HCT116 (cell line): ENCODE measurements at regions not wholly inside any gene's neighbourhood (a gene's known extent, or its start where the extent isn't known, plus 50 kb on each side); places are given as distances from the start of the nearest gene placed in this dataset.

Experiments used
- ATAC-seq: fragments of 200-7000 bp; cut with Tn5 transposase; 2 replicates; pipeline ENCODE4 v1.9.1; 2020; ENCODE audit warnings: mild to moderate bottlenecking, moderate library complexity
- BruUV-seq: library from RNA; stranded (reverse); fragments of 400-500 nt; replicated peaks from 2 replicates; lab custom pipeline; 2021; lab: Mats Ljungman, UMichigan
- CTCF ChIA-PET: fragments of 300-600 bp; sonication (Branson Sonifier 250); formaldehyde crosslinking; loops from one replicate; lab custom pipeline; 2021; ENCODE audit warnings: antibody characterized with exemption; lab: Charles Lee
- POLR2A ChIA-PET: fragments of 300-600, 350-600 bp; sonication (Branson Sonifier 250); formaldehyde crosslinking; loops from one replicate; lab custom pipeline; 2021; ENCODE audit warnings: antibody characterized with exemption; lab: Charles Lee
- RAD21 ChIA-PET, 2 experiments: fragments of 300-600 bp; sonication (Branson Sonifier 250); formaldehyde crosslinking; loops; one replicate each; lab custom pipeline; 2023; ENCODE audit warnings: low total read pairs in 2 of 2; ENCODE audit not compliant: uncharacterized antibody in 2 of 2, unreplicated experiment in 2 of 2, low non-redundant PET in 1 of 2; lab: Charles Lee
- DNase-seq: peaks from one replicate; pipeline ENCODE4 v3.0.0-alpha.2; 2010; ENCODE audit warnings: low read depth, low spot score
- H2AFZ ChIP-seq: fragments of 200-600 bp; shearing (Covaris generic), sonication (generic); 2 replicates; pipeline ENCODE4 v1.6.1; 2017; ENCODE audit warnings: low read depth, mixed run types, mixed read lengths, antibody characterized with exemption, low read length; ENCODE audit not compliant: poor library complexity, severe bottlenecking
- H3K27ac ChIP-seq: 2 replicates; pipeline ENCODE4 v1.5.1; 2012; ENCODE audit warnings: low read depth, low read length
- H3K27me3 ChIP-seq: fragments of 200-600 bp; sonication (generic); 2 replicates; pipeline ENCODE4 v1.6.1; 2016; ENCODE audit warnings: mixed run types, low read length, mixed read lengths; ENCODE audit not compliant: insufficient read depth
- H3K36me3 ChIP-seq, 2 experiments: fragments of 200-500 bp in 1 of 2; fragments of 200-600 bp in 1 of 2; sonication (Bioruptor generic) in 1 of 2; sonication (generic) in 1 of 2; 2 replicates each; pipeline versions ENCODE4 v1.5.1 to v1.6.1; 2014 to 2016; ENCODE audit warnings: low read length in 2 of 2, inconsistent platforms in 1 of 2, mixed read lengths in 1 of 2, mixed run types in 1 of 2; ENCODE audit not compliant: insufficient read depth in 2 of 2, control insufficient read depth in 1 of 2
- H3K4me1 ChIP-seq, 2 experiments: fragments of 200-600 bp in 1 of 2; sonication (generic) in 1 of 2; 2 replicates each; pipeline versions ENCODE4 v1.5.1 to v1.6.1; 2012 to 2017; ENCODE audit warnings: low read length in 2 of 2, inconsistent platforms in 1 of 2, mild to moderate bottlenecking in 1 of 2, mixed read lengths in 1 of 2, mixed run types in 1 of 2, moderate library complexity in 1 of 2; ENCODE audit not compliant: insufficient read depth in 2 of 2, control insufficient read depth in 1 of 2
- H3K4me2 ChIP-seq: fragments of 200-600 bp; sonication (generic); 2 replicates; pipeline ENCODE4 v1.6.1; 2017; ENCODE audit warnings: mixed run types, low read length, mixed read lengths
- H3K4me3 ChIP-seq, 2 experiments: fragments of 200-600 bp in 1 of 2; sonication (generic) in 1 of 2; replicated peaks in 1 of 2; 2 replicates each; pipeline ENCODE4 v1.5.1; 2011 to 2016; ENCODE audit warnings: low read length in 2 of 2, control low read depth in 1 of 2, low read depth in 1 of 2, mild to moderate bottlenecking in 1 of 2, mixed read lengths in 1 of 2, mixed run types in 1 of 2
- H3K79me2 ChIP-seq: fragments of 200-600 bp; sonication (generic); 2 replicates; pipeline ENCODE4 v1.6.1; 2017; ENCODE audit warnings: mild to moderate bottlenecking, mixed run types, low read length, moderate library complexity, mixed read lengths; ENCODE audit not compliant: insufficient read depth
- H3K9ac ChIP-seq: fragments of 200-600 bp; sonication (generic); 2 replicates; pipeline ENCODE4 v1.6.1; 2016; ENCODE audit warnings: low read length, mixed read lengths
- H3K9me2 ChIP-seq: fragments of 200-600 bp; sonication (generic), shearing (Covaris generic); 2 replicates; pipeline ENCODE4 v1.6.1; 2017; ENCODE audit warnings: mixed run types, mild to moderate bottlenecking, moderate library complexity; ENCODE audit not compliant: insufficient read depth
- H3K9me3 ChIP-seq, 2 experiments: fragments of 200-500 bp in 1 of 2; fragments of 200-600 bp in 1 of 2; sonication (Bioruptor generic) in 1 of 2; sonication (generic) in 1 of 2; 2 replicates each; pipeline ENCODE4 v1.6.1; 2014 to 2017; ENCODE audit warnings: low read length in 2 of 2, mixed read lengths in 2 of 2, inconsistent platforms in 1 of 2, low read depth in 1 of 2, mild to moderate bottlenecking in 1 of 2, mixed run types in 1 of 2, moderate library complexity in 1 of 2; ENCODE audit not compliant: control insufficient read depth in 1 of 2, insufficient read depth in 1 of 2
- H4K20me1 ChIP-seq: fragments of 200-600 bp; sonication (generic), shearing (Covaris generic); 2 replicates; pipeline ENCODE4 v1.6.1; 2017; ENCODE audit warnings: mixed run types, mild to moderate bottlenecking, moderate library complexity; ENCODE audit not compliant: insufficient read depth
- ATF3 ChIP-seq: IDR thresholded peaks from 2 replicates; pipeline ENCODE4 v1.6.1; 2012
- CEBPB ChIP-seq: IDR thresholded peaks from 2 replicates; pipeline ENCODE4 v1.6.1; 2012; ENCODE audit warnings: low read depth
- FOSL1 ChIP-seq: IDR thresholded peaks from 2 replicates; pipeline ENCODE4 v1.6.1; 2012; ENCODE audit warnings: low read depth
- JUND ChIP-seq: IDR thresholded peaks from 2 replicates; pipeline ENCODE4 v1.6.1; 2012
- POLR2A ChIP-seq: IDR thresholded peaks from 2 replicates; pipeline ENCODE4 v1.7.0; 2011; ENCODE audit warnings: borderline replicate concordance; ENCODE audit not compliant: insufficient read depth, insufficient read length; ENCODE audit errors: extremely low read depth
- RAD21 ChIP-seq: IDR thresholded peaks from 2 replicates; pipeline ENCODE4 v1.6.1; 2012; ENCODE audit warnings: low read depth, mild to moderate bottlenecking
- SIN3A ChIP-seq: IDR thresholded peaks from 2 replicates; pipeline ENCODE4 v1.6.1; 2012; ENCODE audit warnings: low read depth
- SP1 ChIP-seq: IDR thresholded peaks from 2 replicates; pipeline ENCODE4 v1.6.1; 2012; ENCODE audit warnings: low read depth
- SRF ChIP-seq: IDR thresholded peaks from 2 replicates; pipeline ENCODE4 v1.6.1; 2012; ENCODE audit warnings: low read depth
- ZBTB33 ChIP-seq: IDR thresholded peaks from 2 replicates; pipeline ENCODE4 v1.6.1; 2011; ENCODE audit warnings: mild to moderate bottlenecking, low read length, moderate library complexity; ENCODE audit not compliant: insufficient replicate concordance; ENCODE audit errors: extremely low read depth
- intact Hi-C: fragments of 100-400 bp; cut with micrococcal nuclease; formaldehyde crosslinking; loops from 2 replicates; pipeline ENCODE4 v1.10.0; 2022

DNA sequence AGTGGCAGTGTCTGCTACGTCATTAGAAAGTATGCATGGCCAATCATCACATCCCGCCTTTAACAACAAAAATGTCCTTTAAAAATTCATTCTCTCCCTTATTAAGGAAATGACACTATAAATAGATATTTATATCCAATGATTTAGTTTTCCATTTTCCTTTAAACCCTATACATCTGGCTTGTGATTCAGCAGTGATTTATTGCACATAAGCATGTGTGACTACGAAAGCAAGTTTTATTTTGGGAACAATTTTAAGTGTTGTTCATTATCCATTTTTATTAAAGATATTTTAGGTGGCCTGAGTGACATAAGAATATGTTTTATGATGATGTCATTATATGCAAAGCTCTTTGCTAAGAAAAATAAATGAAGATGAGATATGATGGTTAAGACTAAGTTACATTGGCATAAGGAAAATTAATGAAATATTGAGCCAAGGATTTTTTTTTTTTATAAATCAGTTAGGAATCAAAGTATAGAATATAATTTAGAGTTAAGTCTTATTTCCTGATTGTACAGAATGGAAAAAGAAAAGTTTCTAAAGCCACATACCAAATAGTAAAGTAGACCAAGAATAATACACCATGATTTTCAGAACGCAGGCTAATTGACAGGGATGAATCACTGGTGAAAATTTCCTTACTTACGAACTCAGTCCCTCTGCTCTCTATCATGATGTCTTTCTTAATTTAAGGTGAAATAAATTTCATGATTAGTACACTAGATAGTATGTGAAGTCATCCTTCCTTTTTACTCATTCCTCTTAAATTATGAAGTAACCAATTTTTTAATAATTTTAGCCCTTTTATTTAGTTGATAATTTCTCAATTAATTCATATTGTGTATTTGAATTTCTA is 822.4 kb downstream of the FAT4 start:
- Histone ChIP-seq H3K27me3 (no peaks in the 10 kb centered on the region), H4K20me1 (no peaks in the 10 kb centered on the region), H3K4me3 (no peak overlapping the region), H3K9ac (no peak overlapping the region), H3K9me3 (no peaks in the 10 kb centered on the region), H3K36me3 (no peaks in the 10 kb centered on the region), H3K4me1 (no peaks in the 10 kb centered on the region), H2AFZ (no peak overlapping the region), H3K79me2 (no peaks in the 10 kb centered on the region), H3K4me2 (no peak overlapping the region), H3K27ac (no peak overlapping the region), H3K9me2 (no peaks in the 10 kb centered on the region)
- no TSS peak for BruUV-seq
- TF ChIP-seq FOSL1 (no peak), RAD21 (no peak), JUND (no peak), ATF3 (no peak), POLR2A (no peak), SIN3A (no peak), CEBPB (no peak), SP1 (no peak), SRF (no peak), ZBTB33 (no peak)
- ATAC-seq (no peak), DNase-seq (no peak)
- POLR2A ChIA-PET, result no interaction called here
- RAD21 ChIA-PET, result no interaction called here
- intact Hi-C loops, result no loop called here
- CTCF ChIA-PET, result no interaction called here
